SK-N-SH (cell line): ENCODE measurements at regions not wholly inside any gene's neighbourhood (a gene's known extent, or its start where the extent isn't known, plus 50 kb on each side); places are given as distances from the start of the nearest gene placed in this dataset.

Experiments used
- CHD2 ChIP-seq: fragments of 150-350 bp; IDR thresholded peaks from 2 replicates; pipeline ENCODE4 v1.6.1; 2018; ENCODE audit warnings: low read length; ENCODE audit not compliant: partially characterized antibody
- EP300 ChIP-seq, 2 experiments: IDR thresholded peaks; 2 replicates each; pipeline versions ENCODE4 v1.4.0 to v1.6.1; 2012; ENCODE audit warnings: borderline replicate concordance in 1 of 2, low read depth in 1 of 2, low read length in 1 of 2
- FOXJ3 ChIP-seq: sonication (generic); formaldehyde crosslinking; IDR thresholded peaks from 2 replicates; pipeline ENCODE4 v1.5.1; 2020; ENCODE audit warnings: mild to moderate bottlenecking, missing genetic modification reagents
- JUND ChIP-seq: IDR thresholded peaks from 2 replicates; pipeline ENCODE4 v1.4.0; 2012
- POLR2AphosphoS5 ChIP-seq: IDR thresholded peaks from 2 replicates; pipeline ENCODE4 v1.6.1; 2012; ENCODE audit warnings: low read depth, low read length
- RAD21 ChIP-seq: IDR thresholded peaks from 2 replicates; pipeline ENCODE4 v1.6.1; 2012; ENCODE audit warnings: mild to moderate bottlenecking, low read length
- TAF1 ChIP-seq: IDR thresholded peaks from 2 replicates; pipeline ENCODE4 v1.6.1; 2012; ENCODE audit warnings: low read depth, mild to moderate bottlenecking, low read length, moderate library complexity, borderline replicate concordance
- TF ChIP-seq, protein P1 (sequence below): fragments of 200-600 bp; sonication (generic); IDR thresholded peaks from 2 replicates; pipeline ENCODE4 v1.6.1; 2017; ENCODE audit warnings: antibody characterized with exemption, mild to moderate bottlenecking, moderate library complexity
- TF ChIP-seq, protein P2 (sequence below): IDR thresholded peaks from 2 replicates; pipeline ENCODE4 v1.6.1; 2012; ENCODE audit warnings: mild to moderate bottlenecking, low read depth, low read length, moderate library complexity

DNA sequence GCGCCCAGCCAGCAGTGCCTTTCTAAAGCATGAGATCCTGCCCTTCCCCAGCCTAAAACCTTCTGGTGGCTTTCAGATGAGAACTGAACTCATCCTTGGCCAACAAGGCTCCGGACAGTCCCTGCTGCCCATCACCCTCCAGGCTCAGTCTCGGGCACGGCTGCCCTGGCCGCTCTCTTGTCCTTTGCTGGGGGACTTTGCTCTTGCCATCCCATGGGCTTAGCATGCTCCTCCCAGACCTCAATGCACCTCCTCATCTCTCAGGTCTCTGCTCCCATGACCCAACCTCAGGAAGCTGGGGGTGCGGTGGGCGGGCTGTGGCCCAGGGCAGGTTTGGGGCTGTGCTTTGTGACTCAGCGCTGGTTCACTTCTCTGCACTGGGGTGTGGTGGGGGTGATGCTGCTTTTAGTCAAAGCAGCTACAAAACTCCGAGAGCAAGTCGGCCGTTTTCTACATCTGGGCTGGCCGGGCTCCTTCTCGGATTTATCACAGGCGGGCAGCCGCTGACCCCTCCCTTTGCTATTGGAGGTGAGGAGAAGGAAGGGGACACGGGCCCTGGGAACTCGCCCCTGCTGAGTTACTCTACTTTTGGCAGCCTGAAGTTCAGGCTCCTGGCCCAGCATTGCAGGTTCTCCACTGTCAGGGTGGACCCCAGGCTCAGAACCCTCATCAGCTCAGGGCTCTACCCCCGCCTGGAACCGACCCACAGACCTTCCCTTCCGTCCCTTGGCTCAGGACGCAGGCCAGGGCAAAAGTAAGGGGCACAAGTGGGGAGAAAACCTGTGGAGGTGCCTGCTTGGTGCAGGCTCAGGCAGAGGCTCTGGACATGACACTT lies 90.6 kb upstream of the TAF1B start:
- TF ChIP-seq, protein P1, sequence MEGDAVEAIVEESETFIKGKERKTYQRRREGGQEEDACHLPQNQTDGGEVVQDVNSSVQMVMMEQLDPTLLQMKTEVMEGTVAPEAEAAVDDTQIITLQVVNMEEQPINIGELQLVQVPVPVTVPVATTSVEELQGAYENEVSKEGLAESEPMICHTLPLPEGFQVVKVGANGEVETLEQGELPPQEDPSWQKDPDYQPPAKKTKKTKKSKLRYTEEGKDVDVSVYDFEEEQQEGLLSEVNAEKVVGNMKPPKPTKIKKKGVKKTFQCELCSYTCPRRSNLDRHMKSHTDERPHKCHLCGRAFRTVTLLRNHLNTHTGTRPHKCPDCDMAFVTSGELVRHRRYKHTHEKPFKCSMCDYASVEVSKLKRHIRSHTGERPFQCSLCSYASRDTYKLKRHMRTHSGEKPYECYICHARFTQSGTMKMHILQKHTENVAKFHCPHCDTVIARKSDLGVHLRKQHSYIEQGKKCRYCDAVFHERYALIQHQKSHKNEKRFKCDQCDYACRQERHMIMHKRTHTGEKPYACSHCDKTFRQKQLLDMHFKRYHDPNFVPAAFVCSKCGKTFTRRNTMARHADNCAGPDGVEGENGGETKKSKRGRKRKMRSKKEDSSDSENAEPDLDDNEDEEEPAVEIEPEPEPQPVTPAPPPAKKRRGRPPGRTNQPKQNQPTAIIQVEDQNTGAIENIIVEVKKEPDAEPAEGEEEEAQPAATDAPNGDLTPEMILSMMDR: no peak
- no peak for TF ChIP-seq RAD21
- TF ChIP-seq JUND: no peak
- no peak for TF ChIP-seq FOXJ3
- no peak for TF ChIP-seq POLR2AphosphoS5
- TF ChIP-seq, protein P2, sequence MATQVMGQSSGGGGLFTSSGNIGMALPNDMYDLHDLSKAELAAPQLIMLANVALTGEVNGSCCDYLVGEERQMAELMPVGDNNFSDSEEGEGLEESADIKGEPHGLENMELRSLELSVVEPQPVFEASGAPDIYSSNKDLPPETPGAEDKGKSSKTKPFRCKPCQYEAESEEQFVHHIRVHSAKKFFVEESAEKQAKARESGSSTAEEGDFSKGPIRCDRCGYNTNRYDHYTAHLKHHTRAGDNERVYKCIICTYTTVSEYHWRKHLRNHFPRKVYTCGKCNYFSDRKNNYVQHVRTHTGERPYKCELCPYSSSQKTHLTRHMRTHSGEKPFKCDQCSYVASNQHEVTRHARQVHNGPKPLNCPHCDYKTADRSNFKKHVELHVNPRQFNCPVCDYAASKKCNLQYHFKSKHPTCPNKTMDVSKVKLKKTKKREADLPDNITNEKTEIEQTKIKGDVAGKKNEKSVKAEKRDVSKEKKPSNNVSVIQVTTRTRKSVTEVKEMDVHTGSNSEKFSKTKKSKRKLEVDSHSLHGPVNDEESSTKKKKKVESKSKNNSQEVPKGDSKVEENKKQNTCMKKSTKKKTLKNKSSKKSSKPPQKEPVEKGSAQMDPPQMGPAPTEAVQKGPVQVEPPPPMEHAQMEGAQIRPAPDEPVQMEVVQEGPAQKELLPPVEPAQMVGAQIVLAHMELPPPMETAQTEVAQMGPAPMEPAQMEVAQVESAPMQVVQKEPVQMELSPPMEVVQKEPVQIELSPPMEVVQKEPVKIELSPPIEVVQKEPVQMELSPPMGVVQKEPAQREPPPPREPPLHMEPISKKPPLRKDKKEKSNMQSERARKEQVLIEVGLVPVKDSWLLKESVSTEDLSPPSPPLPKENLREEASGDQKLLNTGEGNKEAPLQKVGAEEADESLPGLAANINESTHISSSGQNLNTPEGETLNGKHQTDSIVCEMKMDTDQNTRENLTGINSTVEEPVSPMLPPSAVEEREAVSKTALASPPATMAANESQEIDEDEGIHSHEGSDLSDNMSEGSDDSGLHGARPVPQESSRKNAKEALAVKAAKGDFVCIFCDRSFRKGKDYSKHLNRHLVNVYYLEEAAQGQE: no peak
- TF ChIP-seq CHD2: no peak
- TF ChIP-seq EP300 (IDR thresholded peaks at IDR 0.05; ENCODE audit: borderline replicate concordance in 1 of 2, low read depth in 1 of 2, low read length in 1 of 2): no peak
- no peak for TF ChIP-seq TAF1
